OCI-LY7 (cell line): ENCODE measurements at regions not wholly inside any gene's neighbourhood (a gene's known extent, or its start where the extent isn't known, plus 50 kb on each side); places are given as distances from the start of the nearest gene placed in this dataset.

Experiments
- CTCF ChIP-seq: fragments of 200-600 bp; sonication (generic); conservative IDR thresholded peaks from 2 replicates; pipeline ENCODE4 v1.5.1; 2014; ENCODE audit warnings: mild to moderate bottlenecking, antibody characterized with exemption, low read length, moderate library complexity, mixed read lengths
- EZH2phosphoT487 ChIP-seq: fragments of 200-600 bp; sonication (generic); IDR thresholded peaks from 2 replicates; pipeline ENCODE4 v1.6.1; 2018; ENCODE audit warnings: low read depth, borderline replicate concordance, mild to moderate bottlenecking, mixed run types, antibody characterized with exemption, low read length, moderate library complexity, mixed read lengths

GRCh38 chr2:220353897-220354296, 726.5 kb downstream of the SLC4A3 start:
- TF ChIP-seq EZH2phosphoT487 (no peak), CTCF (no peak)
